ENCODE measurements at regions not wholly inside any gene's neighbourhood (a gene's known extent, or its start where the extent isn't known, plus 50 kb on each side); places are given as distances from the start of the nearest gene placed in this dataset.
"Not testable (repeated sequence)": the region's sequence is repeated elsewhere in the genome, so short reads cannot be mapped to it uniquely, and the experiment has no call there.

DNA sequence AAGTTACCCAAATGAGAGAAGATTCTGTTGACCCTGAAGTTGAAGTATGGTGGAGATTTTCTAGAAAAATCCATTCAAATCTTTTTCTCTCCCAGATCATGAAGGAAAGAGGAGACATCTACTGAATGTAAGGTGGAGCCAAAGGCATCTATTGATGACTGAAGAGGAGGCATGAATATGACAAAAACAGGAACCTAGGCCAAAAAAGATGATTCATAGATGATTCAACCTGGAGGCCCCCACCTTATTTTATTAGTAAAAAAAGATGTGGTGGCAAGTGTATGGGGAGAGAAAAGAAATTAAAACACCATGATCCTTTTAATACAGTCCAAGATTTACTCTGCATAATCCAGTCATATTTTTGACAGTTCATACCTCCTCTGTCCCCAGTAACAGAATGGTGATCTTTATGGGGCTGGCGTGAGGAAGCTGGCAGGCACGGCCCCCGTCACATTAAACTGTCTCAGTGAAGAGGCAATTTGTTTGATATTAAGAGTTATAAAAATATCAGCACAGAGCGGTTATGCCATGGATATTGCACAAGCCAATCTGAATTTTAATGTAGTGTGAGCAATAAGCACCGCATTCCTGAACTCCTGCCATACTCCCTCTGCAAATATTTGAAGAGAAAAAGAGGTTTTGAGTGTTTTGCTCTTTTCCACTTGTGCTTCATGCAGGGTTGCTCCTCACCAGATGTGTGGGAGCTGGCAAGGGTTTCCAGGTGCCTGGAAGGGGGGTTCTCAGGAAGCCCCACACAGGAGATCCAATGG is 94.4 kb downstream of the TRIM43 start:
- DNase-seq: not testable (repeated sequence)

DNA sequence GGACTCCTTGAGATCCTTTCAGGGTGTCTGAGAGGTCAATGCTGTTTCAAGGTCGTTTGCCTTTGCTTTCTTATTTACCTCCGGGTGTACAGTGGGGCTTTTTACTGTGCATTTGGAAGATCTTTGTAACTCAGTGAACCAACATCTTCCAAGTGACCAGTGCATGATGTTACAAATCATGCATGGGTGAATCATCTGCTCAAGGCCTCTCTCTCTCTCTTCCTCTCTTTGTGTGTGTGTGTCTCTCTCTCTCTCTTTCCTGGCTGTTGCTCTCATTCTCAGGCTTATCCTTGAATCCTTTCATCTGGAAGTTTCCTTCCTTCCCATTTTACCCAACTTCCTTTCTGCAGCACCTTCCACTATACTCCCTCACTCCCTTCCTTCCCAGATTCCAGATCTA is 96.1 kb downstream of the TRIM43 start:
- peak; percentile 24 to 33 (median 32) for DNase-seq

DNA sequence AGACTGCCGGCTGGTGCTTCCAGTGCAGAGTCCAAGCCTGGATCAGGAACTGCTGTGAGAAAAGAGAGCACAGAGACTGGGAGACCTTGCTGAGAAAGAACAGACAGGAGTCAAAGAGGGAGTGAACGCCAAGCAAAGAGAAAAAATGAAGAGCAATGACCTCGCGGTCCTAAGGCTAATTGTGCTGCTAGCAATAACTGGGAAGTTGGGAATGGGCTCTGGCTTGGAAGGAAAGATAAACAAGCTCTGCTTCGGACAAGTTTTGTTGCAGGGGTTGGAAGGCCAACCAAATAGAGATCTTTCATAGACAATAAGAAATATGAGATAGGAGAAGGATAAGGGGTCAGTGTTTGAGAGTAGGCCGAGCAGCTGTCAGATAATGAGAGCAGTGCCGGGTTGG is 99.4 kb downstream of the TRIM43 start:
- DNase-seq: not testable (repeated sequence)

GRCh38 chr2:95693071-95693846 is 101.5 kb downstream of the TRIM43 start:
- not testable (repeated sequence) for DNase-seq

DNA sequence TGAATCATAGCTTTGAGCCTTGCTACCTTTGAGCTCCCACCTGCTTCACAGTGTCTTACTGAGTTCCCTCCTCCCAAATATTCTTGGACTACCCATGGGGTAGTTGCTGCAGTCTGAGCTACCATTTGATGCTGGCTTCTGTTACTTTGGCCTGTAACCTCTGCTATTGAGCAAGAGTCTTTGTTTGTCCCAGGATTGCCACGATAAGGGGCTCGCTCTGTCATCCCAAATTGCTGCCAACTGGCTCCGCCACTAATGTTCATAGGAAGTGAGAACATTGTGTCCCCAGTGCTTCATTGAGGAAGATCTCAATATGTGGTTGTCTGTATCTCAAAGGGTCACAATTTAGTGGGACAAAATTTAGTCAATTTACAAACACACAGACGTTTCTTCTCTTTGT is 103.8 kb downstream of the TRIM43 start:
- no peak for DNase-seq

DNA sequence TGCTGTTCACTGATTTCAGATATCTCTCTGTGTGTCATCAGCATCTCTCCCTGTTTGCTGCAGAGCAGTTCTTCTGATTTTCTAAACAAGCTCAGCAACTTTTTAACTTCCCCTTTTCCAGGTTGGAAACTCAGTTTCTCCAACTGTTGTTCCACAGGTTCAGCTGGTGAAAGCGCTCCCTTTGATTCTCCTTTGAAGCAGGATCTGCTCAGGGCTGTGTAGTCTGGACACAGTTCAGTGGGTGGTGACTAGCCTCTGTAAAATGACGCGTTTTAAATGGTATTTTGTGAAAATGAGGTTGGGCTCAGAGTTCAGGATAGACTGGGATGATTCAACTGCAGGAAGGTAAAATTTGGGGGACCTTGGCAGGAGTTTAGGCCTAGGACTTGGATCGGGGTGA is 106.3 kb downstream of the TRIM43 start:
- no peak for DNase-seq

DNA sequence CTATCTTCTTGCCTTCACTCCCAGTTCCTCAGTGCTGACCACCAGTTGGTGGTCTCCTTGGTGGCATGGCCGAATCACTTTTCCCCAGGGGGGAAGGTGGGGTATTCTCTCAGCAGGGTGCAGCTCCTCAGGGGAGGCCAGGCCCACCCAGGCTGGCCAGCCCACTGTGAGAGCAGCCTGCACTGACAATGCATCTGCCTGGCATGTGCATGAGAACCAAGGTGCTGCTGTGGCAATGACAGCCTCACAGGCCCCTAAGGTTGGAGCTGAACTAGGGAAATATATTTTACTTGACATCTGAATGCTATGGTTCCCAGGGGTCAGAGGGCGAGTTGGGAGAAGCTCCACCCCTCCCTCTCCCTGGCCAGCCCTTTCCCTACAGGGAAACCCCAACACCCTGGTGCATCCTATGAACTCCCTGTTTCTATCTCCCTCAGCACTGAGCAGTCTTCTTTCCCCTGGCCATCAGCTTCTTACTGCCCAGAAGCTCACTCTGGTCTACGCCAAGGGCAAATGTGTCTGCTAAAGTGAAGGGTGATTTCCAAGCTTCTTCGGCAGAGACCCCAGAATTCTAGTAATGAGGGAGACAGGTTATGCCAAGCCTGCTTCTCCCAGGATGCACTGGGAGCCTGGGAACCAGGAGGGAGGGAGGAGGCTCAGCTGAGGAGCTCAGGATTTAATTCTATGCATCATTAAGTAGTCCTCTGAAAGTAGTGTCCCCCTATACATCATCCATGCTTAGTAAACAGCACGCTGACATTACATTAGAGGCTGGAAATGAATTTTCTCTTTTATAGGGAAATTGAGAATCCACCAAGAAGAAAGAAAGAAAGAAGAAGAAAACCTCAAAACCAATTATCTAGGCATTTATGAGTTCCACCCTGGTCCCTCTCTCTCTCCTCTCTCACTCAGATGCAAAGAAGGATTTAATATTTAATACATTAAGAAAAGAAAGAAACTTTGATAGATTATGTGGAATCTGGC is 107.7 kb downstream of the TRIM43 start:
- DNase-seq: not testable (repeated sequence)

GRCh38 chr2:95700519-95700918 is 108.7 kb downstream of the TRIM43 start:
- peak; percentile 79 to 80 (median 80) for DNase-seq

DNA sequence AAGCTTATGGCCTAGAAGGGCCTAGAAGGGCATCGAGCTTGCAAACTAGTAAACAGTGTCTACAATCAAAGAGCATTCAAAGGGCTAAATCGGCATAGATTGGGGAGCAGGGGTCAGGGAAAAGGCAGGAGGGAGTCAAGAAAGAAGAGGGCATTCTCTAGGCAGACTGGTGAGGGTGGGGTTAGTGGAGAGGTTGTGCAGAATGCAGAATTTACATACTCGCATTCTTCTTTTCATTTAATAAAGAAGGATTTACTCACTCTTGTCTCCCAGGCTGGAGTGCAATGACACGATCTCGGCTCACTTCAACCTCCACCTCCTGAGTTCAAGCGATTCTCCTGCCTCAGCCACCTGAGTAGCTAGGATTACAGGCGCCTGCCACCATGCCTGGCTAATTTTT is 110.7 kb downstream of the TRIM43 start:
- DNase-seq: no peak

DNA sequence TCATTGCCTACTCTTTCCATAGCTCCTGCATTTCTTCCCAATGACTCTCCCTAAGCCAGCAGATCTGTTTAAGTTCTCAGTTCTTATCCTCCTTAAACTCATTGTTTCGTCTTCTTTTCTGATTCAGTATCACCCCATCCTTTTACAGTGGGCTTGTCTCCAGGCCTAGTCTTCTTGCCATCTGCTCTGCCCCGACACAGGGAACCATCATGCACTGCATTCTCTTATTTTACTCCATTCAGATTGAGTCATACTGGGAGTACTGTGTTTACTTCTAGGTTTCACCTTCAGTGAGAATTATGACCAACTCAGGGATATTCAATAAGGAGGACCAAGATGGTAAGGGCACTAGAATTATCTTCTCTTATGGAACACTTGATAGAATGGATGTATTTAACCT is 115.4 kb downstream of the TRIM43 start:
- not testable (repeated sequence) for DNase-seq

DNA sequence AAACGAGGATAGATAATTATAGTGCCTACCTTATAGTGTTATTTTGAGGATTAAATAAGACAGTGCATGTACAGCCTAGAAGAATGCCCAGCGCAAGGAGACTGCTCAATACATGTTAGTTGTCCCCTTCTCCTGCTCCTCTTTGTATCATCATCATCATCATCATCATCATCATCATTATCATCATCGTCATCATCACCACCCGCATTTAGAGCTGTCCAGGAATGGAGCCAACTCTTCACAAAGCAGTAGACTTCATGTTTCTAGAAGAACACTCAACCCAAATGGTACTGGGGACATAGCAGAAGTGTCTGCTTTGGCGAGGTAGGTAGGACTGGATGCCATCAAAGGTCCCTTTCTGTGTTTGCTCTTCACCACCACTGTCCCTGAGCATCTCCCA is 116.0 kb downstream of the TRIM43 start:
- DNase-seq: no peak

- DNase-seq: no peak
Measured at GRCh38 chr2:95709831-95710230, 118.0 kb downstream of the TRIM43 start.

DNA sequence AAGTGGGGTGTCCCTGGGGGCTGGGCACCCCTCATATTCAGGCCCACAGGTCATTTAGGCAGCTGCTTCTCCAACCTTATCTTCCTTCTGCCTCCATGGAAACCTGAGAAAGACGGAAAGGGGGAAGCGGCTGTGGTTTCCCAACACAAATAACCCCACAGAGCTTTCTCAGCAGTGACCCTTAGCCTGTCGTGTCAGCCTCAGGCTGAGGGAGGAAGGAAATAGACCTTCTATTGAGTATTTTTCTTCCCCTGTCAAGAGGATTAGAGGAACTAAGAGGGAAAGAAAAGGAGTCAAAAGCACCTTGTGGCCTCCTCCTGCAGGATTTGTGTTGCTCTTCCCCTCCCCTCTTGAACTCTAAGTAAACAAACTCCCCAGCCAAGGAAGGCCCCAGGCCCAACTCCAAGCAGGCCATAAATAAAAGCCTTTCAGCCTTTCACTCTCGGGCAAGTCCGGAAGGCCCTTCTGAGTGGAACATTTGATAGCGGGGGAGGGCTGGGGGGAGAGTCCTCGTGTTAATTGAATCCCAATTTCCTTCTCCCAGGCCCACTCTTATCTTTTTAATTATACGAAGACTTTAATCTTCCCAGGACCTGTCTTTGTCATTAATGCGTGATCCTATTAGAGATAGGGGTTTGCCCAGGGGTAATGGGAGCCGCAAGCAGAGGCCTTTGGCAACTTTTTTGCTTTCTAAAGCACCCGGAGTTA is 121.8 kb downstream of the TRIM43 start:
- DNase-seq: peak in 1 of 3 donors; percentile 6

DNA sequence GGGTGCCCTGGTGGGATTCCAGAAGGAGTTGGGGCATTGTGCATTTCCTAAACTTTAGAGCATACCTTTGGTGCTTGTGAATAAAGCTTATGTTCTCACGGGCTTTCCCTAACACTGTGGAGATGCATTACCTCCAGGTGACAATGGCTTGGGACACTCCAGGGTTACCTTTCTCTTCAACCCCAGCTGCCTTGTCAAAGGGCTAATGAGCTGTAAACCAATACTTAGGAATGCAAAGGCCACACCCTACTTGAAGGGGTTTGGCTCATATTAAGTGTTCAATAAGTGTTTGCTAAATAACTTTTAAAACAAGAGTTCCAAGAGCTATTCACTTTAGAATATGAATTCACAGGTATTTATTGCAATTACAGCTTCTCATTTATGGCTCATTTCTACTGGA is 122.6 kb downstream of the TRIM43 start:
- not testable (repeated sequence) for DNase-seq

GRCh38 chr2:95719473-95720060 is 127.8 kb downstream of the TRIM43 start:
- DNase-seq: no peak

GRCh38 chr2:95721726-95722125 is 129.9 kb downstream of the TRIM43 start:
- DNase-seq: no peak

- DNase-seq: no peak
Measured at GRCh38 chr2:95722131-95722697, 130.4 kb downstream of the TRIM43 start.

GRCh38 chr2:95723627-95724210 is 131.9 kb downstream of the TRIM43 start:
- not testable (repeated sequence) for DNase-seq

DNA sequence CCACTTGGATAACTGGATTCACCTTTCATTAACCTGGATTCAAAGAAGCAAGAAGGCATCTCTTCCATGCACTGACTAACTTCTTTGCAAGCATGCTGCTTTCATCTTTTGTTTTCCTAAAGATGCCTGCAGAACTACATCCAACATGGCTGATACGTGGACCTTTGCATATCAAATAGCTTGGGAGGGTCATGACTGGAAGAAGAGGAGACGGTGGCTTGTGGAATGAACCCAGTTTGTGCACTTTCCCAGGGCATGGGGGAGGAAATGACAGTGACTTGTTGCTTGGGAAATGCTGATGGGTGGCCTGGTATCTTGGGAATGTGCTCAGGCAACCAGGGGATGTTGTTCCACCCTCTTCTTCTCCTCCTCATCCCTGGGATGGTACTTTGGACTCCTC is 133.4 kb downstream of the TRIM43 start:
- not testable (repeated sequence) for DNase-seq

DNA sequence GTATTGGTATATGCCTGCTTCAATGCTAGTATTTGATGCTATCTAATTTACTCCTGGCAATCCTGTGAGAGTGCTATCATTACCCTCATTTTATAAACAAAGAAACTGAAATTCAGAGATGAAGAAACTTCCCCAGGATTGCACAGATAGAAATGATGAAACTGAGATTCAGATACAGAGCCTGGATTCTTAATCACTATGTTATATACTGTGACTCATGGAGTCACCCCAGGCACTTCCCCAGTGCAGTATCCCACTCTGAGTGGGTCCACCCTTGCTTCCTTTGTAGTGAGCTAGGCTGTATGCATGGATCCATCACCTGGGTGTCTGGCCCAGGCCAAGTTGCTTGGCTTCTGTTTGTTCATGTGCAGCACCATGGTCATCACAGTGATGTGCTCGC is 133.9 kb downstream of the TRIM43 start:
- peak; percentile 38 to 55 (median 55) for DNase-seq

DNA sequence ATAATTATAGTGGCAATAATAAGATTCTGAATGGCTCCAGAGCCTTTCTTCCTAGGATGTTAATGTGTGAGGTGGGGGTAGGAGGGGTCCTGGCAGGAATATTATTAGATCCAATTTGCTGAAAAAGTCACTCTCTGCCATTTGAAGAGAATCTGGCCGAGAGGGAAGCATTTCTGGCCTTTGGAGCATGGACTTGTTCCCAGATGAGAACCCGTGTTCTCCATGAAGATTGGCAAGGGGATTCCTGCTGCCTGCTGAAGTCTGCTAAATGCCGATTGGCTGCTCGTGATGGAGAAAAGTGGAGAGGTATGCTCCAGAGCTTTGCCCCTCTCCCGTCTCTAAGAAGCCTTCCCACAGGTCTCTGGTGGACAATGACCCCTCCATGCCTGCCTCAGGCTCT is 135.6 kb downstream of the TRIM43 start:
- not testable (repeated sequence) for DNase-seq
